ENCODE measurements at regions not wholly inside any gene's neighbourhood (a gene's known extent, or its start where the extent isn't known, plus 50 kb on each side); places are given as distances from the start of the nearest gene placed in this dataset.

DNA sequence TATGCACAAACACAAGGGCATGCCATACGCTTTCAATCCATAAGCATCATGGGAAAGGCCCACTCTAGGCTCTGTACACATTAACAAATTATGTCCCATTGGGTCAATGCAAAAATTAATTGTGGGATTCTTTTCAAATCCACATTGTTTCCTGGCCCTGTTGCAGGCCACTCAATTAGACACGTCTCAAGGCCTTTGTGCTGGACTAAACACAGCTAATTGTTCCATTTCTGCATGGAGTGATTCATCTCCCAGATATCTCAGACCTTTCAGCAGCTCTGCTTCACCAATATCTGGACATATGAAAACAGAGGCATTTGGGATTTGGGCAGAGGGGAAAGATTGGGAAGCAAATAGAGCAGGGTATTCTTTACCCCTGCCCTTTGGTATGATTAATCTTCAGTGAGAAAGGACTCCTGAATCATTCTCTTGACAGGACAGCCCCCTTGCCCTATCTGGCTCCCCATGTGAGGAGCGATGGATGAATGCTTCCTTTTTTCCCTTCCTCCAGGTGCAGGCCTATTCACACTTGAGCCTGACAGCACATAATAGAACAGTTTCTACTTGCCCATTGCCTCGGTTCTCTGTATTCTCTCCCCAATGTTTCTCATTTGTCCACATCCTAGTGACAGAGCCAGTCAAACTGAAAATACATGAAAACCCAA, 547.6 kb downstream of the HAO1 start:
- H3K36me3 ChIP-seq: no peaks in the 10 kb centered on the region
- no peaks in the 10 kb centered on the region for H3K9me3 ChIP-seq
- no peaks in the 10 kb centered on the region for H3K4me1 ChIP-seq
- no peak overlapping the region for H3K4me3 ChIP-seq
- intact Hi-C loops (cut with DNase I): no loop called here
- DNase-seq: no peak
- no peak overlapping the region for H3K27ac ChIP-seq
- no peak for TF ChIP-seq CTCF (IDR thresholded peaks at IDR 0.05)
- no peak for ATAC-seq
- no peaks in the 10 kb centered on the region for H3K27me3 ChIP-seq

DNA sequence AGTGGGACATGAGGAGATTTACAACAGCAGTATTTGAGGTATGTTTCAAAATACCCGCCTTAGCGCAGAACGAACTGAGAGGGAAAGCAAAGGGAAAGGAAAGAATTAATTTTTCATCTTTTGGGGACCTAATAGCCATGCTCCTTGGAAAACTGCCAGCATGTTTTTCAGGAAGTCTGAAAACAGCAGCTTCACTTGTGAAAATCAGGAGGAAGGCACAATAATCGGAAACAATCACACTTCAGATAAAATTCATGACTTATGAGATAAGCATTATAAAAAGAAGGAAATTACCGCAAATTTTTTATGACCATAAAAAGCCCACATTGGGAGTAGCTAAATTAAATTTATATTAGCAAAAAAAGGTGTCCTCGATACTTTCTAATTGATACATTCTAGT, 541.1 kb downstream of the HAO1 start:
- H3K27me3 ChIP-seq: no peaks in the 10 kb centered on the region
- DNase-seq (no peak), ATAC-seq (no peak)
- no peaks in the 10 kb centered on the region for H3K9me3 ChIP-seq
- no peak overlapping the region for H3K27ac ChIP-seq
- H3K4me3 ChIP-seq: no peak overlapping the region
- TF ChIP-seq CTCF (IDR thresholded peaks at IDR 0.05): no peak
- no peaks in the 10 kb centered on the region for H3K4me1 ChIP-seq
- H3K36me3 ChIP-seq: no peaks in the 10 kb centered on the region
- intact Hi-C loops (cut with DNase I): no loop called here

DNA sequence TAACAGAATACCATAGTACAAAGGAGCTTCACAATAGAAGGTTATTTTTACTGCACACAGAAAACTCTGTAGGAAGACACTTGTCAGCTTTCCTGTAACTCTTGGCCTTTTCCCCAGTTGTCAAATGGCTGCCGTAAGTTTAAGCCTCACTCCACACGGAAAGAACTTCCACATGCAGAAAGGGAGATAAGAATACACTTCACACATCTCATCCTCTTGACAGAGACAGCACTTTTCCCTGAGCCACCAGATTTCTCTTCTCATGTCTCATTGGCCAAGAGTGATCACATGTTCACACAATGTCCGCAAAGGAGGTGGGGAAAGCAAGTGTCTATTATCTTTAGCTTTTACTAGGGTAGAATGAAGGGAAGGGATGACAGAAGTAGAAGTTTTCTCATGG, 540.7 kb downstream of the HAO1 start:
- H3K4me1 ChIP-seq: no peaks in the 10 kb centered on the region
- intact Hi-C loops (cut with DNase I): no loop called here
- H3K27ac ChIP-seq: no peak overlapping the region
- DNase-seq (no peak), ATAC-seq (no peak)
- H3K27me3 ChIP-seq: no peaks in the 10 kb centered on the region
- H3K9me3 ChIP-seq: no peaks in the 10 kb centered on the region
- no peak for TF ChIP-seq CTCF (IDR thresholded peaks at IDR 0.05)
- no peaks in the 10 kb centered on the region for H3K36me3 ChIP-seq
- no peak overlapping the region for H3K4me3 ChIP-seq

DNA sequence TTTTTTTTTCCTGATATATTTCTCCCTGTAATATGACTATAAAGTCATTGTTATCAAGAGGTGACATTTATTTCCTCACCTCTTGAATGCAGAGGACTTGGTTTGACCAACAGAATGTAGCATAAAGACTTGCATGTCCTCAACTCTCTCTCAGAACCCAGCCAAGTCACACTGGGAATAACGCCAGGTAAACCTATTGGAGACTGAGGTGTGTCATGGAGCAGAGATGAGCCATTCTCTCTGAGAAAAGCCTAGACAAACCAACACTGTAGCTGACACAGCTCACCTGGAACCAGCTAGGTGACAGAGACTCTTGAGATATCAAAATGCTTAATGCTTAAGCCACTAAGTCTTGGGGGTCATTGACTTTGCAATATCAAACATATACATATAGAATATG, 533.6 kb downstream of the HAO1 start:
- no peak overlapping the region for H3K27ac ChIP-seq
- H3K4me1 ChIP-seq: no peaks in the 10 kb centered on the region
- H3K4me3 ChIP-seq: no peak overlapping the region
- intact Hi-C loops (cut with DNase I): no loop called here
- no peaks in the 10 kb centered on the region for H3K9me3 ChIP-seq
- TF ChIP-seq CTCF (IDR thresholded peaks at IDR 0.05): no peak
- ATAC-seq: no peak
- no peaks in the 10 kb centered on the region for H3K27me3 ChIP-seq
- DNase-seq: no peak
- H3K36me3 ChIP-seq: no peaks in the 10 kb centered on the region

- ATAC-seq (no peak), DNase-seq (no peak)
- TF ChIP-seq CTCF (IDR thresholded peaks at IDR 0.05): no peak
- H3K27ac ChIP-seq: no peak overlapping the region
- no peaks in the 10 kb centered on the region for H3K4me1 ChIP-seq
- no peak overlapping the region for H3K4me3 ChIP-seq
- H3K36me3 ChIP-seq: no peaks in the 10 kb centered on the region
- intact Hi-C loops (cut with DNase I): no loop called here
- no peaks in the 10 kb centered on the region for H3K9me3 ChIP-seq
- H3K27me3 ChIP-seq: no peaks in the 10 kb centered on the region
These were observed 530.1 kb downstream of the HAO1 start for GRCh38 chr20:7410150-7410549.

DNA sequence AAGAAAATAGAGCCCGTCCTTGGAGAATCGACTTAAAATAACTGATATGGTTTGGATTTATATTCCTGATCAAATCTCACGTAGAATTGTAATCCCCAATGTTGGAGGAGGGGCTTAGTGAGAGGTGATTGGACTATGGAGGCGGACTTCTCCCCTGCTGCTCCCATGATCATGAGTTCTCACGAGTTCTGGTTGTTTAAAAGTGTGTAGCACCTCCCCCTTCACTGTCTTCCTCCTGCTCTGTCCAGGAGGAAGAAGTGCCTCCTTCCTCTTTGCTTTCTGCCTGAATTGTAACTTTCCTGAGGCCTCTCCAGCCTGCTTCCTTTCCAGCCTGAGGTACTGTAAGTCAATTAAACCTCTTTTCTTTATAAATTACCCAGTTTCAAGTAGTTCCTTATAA, 529.2 kb downstream of the HAO1 start:
- ATAC-seq: no peak
- TF ChIP-seq CTCF (IDR thresholded peaks at IDR 0.05): no peak
- H3K27me3 ChIP-seq: no peaks in the 10 kb centered on the region
- H3K4me3 ChIP-seq: no peak overlapping the region
- intact Hi-C loops (cut with DNase I): no loop called here
- H3K9me3 ChIP-seq: no peaks in the 10 kb centered on the region
- no peaks in the 10 kb centered on the region for H3K36me3 ChIP-seq
- no peak overlapping the region for H3K27ac ChIP-seq
- H3K4me1 ChIP-seq: no peaks in the 10 kb centered on the region
- DNase-seq: no peak

Measured in upper lobe of right lung (tissue), 1 donor.